H1 (cell line): ENCODE measurements at regions not wholly inside any gene's neighbourhood (a gene's known extent, or its start where the extent isn't known, plus 50 kb on each side); places are given as distances from the start of the nearest gene placed in this dataset.

Experiments used
- CTCF ChIA-PET: fragments of 300-600 bp; sonication (Branson Sonifier 250); formaldehyde crosslinking; loops from one replicate; lab custom pipeline; 2021; ENCODE audit not compliant: partially characterized antibody; lab: Charles Lee
- POLR2A ChIA-PET: fragments of 300-600 bp; sonication (Branson Sonifier 250); formaldehyde crosslinking; loops from one replicate; lab custom pipeline; 2021; ENCODE audit warnings: inconsistent platforms; ENCODE audit not compliant: partially characterized antibody; lab: Charles Lee
- DNase-seq, 2 experiments: peaks; one replicate each; pipeline versions ENCODE4 v3.0.0 to v3.0.0-alpha.2; 2010 to 2022; ENCODE audit warnings: low spot score in 2 of 2, low read depth in 1 of 2, mixed read lengths in 1 of 2
- FAIRE-seq: peaks from 2 replicates; lab custom pipeline; 2011; peaks lifted over from hg19 to GRCh38; lab: Jason Lieb, UNC
- H2AFZ ChIP-seq: 2 replicates; pipeline ENCODE4 v1.8.1; 2012; ENCODE audit warnings: low read length, inconsistent platforms
- H2AK5ac ChIP-seq: 2 replicates; pipeline ENCODE4 v1.6.1; 2013; ENCODE audit warnings: low read depth, low read length
- H2BK120ac ChIP-seq: replicated peaks from 2 replicates; pipeline ENCODE3; 2013; ENCODE audit warnings: low read depth, low read length, inconsistent platforms
- H2BK12ac ChIP-seq: 2 replicates; pipeline ENCODE4 v1.6.1; 2013; ENCODE audit warnings: low read depth, low read length
- H2BK15ac ChIP-seq: 2 replicates; pipeline ENCODE4 v1.6.1; 2013; ENCODE audit warnings: low read length
- H2BK20ac ChIP-seq: 2 replicates; pipeline ENCODE4 v1.6.1; 2013; ENCODE audit warnings: low read length
- H2BK5ac ChIP-seq: 2 replicates; pipeline ENCODE4 v1.6.1; 2013; ENCODE audit warnings: low read depth, low read length
- H3K14ac ChIP-seq: 2 replicates; pipeline ENCODE4 v1.6.1; 2013; ENCODE audit warnings: inconsistent platforms; ENCODE audit not compliant: insufficient read length
- H3K18ac ChIP-seq: 2 replicates; pipeline ENCODE4 v1.6.1; 2013; ENCODE audit warnings: low read length; ENCODE audit errors: extremely low read depth
- H3K23ac ChIP-seq: 2 replicates; pipeline ENCODE4 v1.6.1; 2013; ENCODE audit warnings: inconsistent platforms; ENCODE audit not compliant: insufficient read length
- H3K23me2 ChIP-seq: 2 replicates; pipeline ENCODE4 v1.6.1; 2013; ENCODE audit warnings: low read depth, low read length
- H3K27ac ChIP-seq: 2 replicates; pipeline ENCODE4 v1.6.1; 2011; ENCODE audit warnings: low read depth, low read length, inconsistent platforms
- H3K27me3 ChIP-seq, 4 experiments: replicated peaks in 1 of 4; 1 replicate in 1 of 4; 2 replicates in 3 of 4; pipeline versions ENCODE4 v1.6.1 to v1.8.1; 2011 to 2013; ENCODE audit warnings: low read length in 3 of 4, mild to moderate bottlenecking in 3 of 4, inconsistent platforms in 2 of 4, mixed read lengths in 2 of 4, moderate library complexity in 1 of 4; ENCODE audit not compliant: control insufficient read depth in 3 of 4, insufficient read depth in 3 of 4; ENCODE audit errors: extremely low read depth in 1 of 4
- H3K36me3 ChIP-seq, 4 experiments: 2 replicates each; pipeline versions ENCODE4 v1.6.1 to v1.8.1; 2011 to 2013; ENCODE audit warnings: mild to moderate bottlenecking in 4 of 4, low read length in 3 of 4, moderate library complexity in 2 of 4, control low read depth in 1 of 4, inconsistent platforms in 1 of 4; ENCODE audit not compliant: insufficient read depth in 4 of 4, control insufficient read depth in 2 of 4
- H3K4ac ChIP-seq: replicated peaks from 2 replicates; pipeline ENCODE3; 2013; ENCODE audit warnings: low read length, low read depth, mixed read lengths, inconsistent platforms; ENCODE audit not compliant: insufficient read length
- H3K4me1 ChIP-seq, 4 experiments: replicated peaks in 1 of 4; 1 replicate in 1 of 4; 2 replicates in 3 of 4; pipeline versions ENCODE4 v1.6.1 to v1.8.1; 2011 to 2013; ENCODE audit warnings: low read length in 3 of 4, inconsistent platforms in 2 of 4, mixed read lengths in 1 of 4; ENCODE audit not compliant: insufficient read depth in 4 of 4, control insufficient read depth in 3 of 4
- H3K4me2 ChIP-seq, 2 experiments: 2 replicates each; pipeline versions ENCODE4 v1.6.1 to v1.8.1; 2011 to 2013; ENCODE audit warnings: low read depth in 2 of 2, low read length in 2 of 2, control low read depth in 1 of 2, inconsistent platforms in 1 of 2, mild to moderate bottlenecking in 1 of 2; ENCODE audit not compliant: insufficient read depth in 1 of 2
- H3K4me3 ChIP-seq, 4 experiments: fragments of 200-600, 300-600 bp in 1 of 4; sonication (generic), shearing (Covaris generic), sonication (Bioruptor Twin) in 1 of 4; 2 replicates each; pipeline versions ENCODE4 v1.5.1 to v1.8.1; 2011 to 2016; ENCODE audit warnings: low read length in 4 of 4, low read depth in 3 of 4, control low read depth in 2 of 4, inconsistent platforms in 2 of 4, mild to moderate bottlenecking in 2 of 4, mixed read lengths in 1 of 4, moderate library complexity in 1 of 4; ENCODE audit not compliant: insufficient read depth in 2 of 4; ENCODE audit errors: extremely low read depth in 1 of 4
- H3K56ac ChIP-seq: replicated peaks from 2 replicates; pipeline ENCODE3; 2013; ENCODE audit warnings: low read depth, mild to moderate bottlenecking, mixed read lengths, low read length, inconsistent platforms; ENCODE audit not compliant: insufficient read length
- H3K79me1 ChIP-seq: 2 replicates; pipeline ENCODE4 v1.6.1; 2013; ENCODE audit warnings: low read depth, low read length, control low read depth
- H3K79me2 ChIP-seq, 2 experiments: 2 replicates each; pipeline versions ENCODE4 v1.6.1 to v1.8.1; 2012 to 2013; ENCODE audit warnings: low read length in 2 of 2, mild to moderate bottlenecking in 2 of 2, inconsistent platforms in 1 of 2; ENCODE audit not compliant: insufficient read depth in 2 of 2, control insufficient read depth in 1 of 2
- H3K9ac ChIP-seq, 4 experiments: replicated peaks in 1 of 4; 1 replicate in 1 of 4; 2 replicates in 3 of 4; pipeline versions ENCODE4 v1.6.1 to v1.8.1; 2011 to 2013; ENCODE audit warnings: low read depth in 3 of 4, low read length in 3 of 4, control low read depth in 2 of 4, mild to moderate bottlenecking in 2 of 4, moderate library complexity in 2 of 4, inconsistent platforms in 1 of 4; ENCODE audit errors: extremely low read depth in 1 of 4
- H3K9me3 ChIP-seq, 2 experiments: 2 replicates each; pipeline versions ENCODE4 v1.6.1 to v1.8.1; 2012 to 2013; ENCODE audit warnings: mild to moderate bottlenecking in 2 of 2, moderate library complexity in 2 of 2, control low read depth in 1 of 2, inconsistent platforms in 1 of 2, low read depth in 1 of 2, low read length in 1 of 2, mixed read lengths in 1 of 2; ENCODE audit not compliant: insufficient read depth in 2 of 2
- H4K20me1 ChIP-seq, 2 experiments: replicated peaks in 1 of 2; 2 replicates each; pipeline versions ENCODE3 to v1.8.1; 2011 to 2013; ENCODE audit warnings: inconsistent platforms in 2 of 2, low read length in 2 of 2, mild to moderate bottlenecking in 1 of 2; ENCODE audit not compliant: insufficient read depth in 2 of 2, control insufficient read depth in 1 of 2
- H4K5ac ChIP-seq: 2 replicates; pipeline ENCODE4 v1.6.1; 2013; ENCODE audit warnings: low read length, low read depth, mixed read lengths, inconsistent platforms; ENCODE audit not compliant: insufficient read length
- H4K8ac ChIP-seq: 2 replicates; pipeline ENCODE4 v1.8.0; 2013; ENCODE audit warnings: mild to moderate bottlenecking, moderate library complexity, low read length, inconsistent platforms; ENCODE audit not compliant: insufficient read depth; ENCODE audit errors: extremely low read depth
- H4K91ac ChIP-seq: replicated peaks from 2 replicates; pipeline ENCODE3; 2013; ENCODE audit warnings: low read length, mixed read lengths, inconsistent platforms; ENCODE audit not compliant: insufficient read length
- CBX5 ChIP-seq: fragments of 300-800, 300-1000 bp; sonication (generic); IDR thresholded peaks from 2 replicates; pipeline ENCODE4 v1.7.1; 2016; ENCODE audit warnings: antibody characterized with exemption, low read length, low read depth
- CBX8 ChIP-seq: fragments of 300-800, 300-1000 bp; sonication (generic); IDR thresholded peaks from 2 replicates; pipeline ENCODE4 v1.7.1; 2016; ENCODE audit warnings: low read depth, low read length, borderline replicate concordance
- GTF2F1 ChIP-seq: IDR thresholded peaks from 2 replicates; pipeline ENCODE4 v1.6.1; 2012; ENCODE audit warnings: low read depth, low read length, improper control_type of control experiment, borderline replicate concordance
- JUND ChIP-seq: IDR thresholded peaks from 2 replicates; pipeline ENCODE4 v1.6.1; 2011; ENCODE audit warnings: mild to moderate bottlenecking, improper control_type of control experiment, low read length
- MAX ChIP-seq: IDR thresholded peaks from 2 replicates; pipeline ENCODE4 v1.6.1; 2012; ENCODE audit warnings: inconsistent platforms
- POLR2A ChIP-seq, 2 experiments: IDR thresholded peaks; 1 replicate in 1 of 2; 2 replicates in 1 of 2; pipeline ENCODE4 v1.6.1; 2011; ENCODE audit warnings: low read depth in 2 of 2, low read length in 2 of 2, mild to moderate bottlenecking in 2 of 2; ENCODE audit errors: control extremely low read depth in 1 of 2
- RAD21 ChIP-seq, 2 experiments: IDR thresholded peaks in 1 of 2; conservative IDR thresholded peaks in 1 of 2; 2 replicates each; pipeline ENCODE4 v1.6.1; 2011; ENCODE audit warnings: low read depth in 2 of 2, low read length in 2 of 2, improper control_type of control experiment in 1 of 2, inconsistent platforms in 1 of 2, mild to moderate bottlenecking in 1 of 2, moderate library complexity in 1 of 2
- SAP30 ChIP-seq: fragments of 300-600 bp; sonication (generic); IDR thresholded peaks from 2 replicates; pipeline ENCODE4 v1.7.1; 2012; ENCODE audit warnings: low read length, moderate library complexity, mild to moderate bottlenecking, inconsistent platforms; ENCODE audit not compliant: insufficient read depth, insufficient replicate concordance
- SIRT6 ChIP-seq: IDR thresholded peaks from one replicate; pipeline ENCODE4 v1.7.1; 2012; ENCODE audit warnings: low read length, inconsistent platforms
- SP1 ChIP-seq: IDR thresholded peaks from 2 replicates; pipeline ENCODE4 v1.6.1; 2011; ENCODE audit warnings: low read depth, low read length
- SRF ChIP-seq: IDR thresholded peaks from 2 replicates; pipeline ENCODE4 v1.6.1; 2011; ENCODE audit warnings: mild to moderate bottlenecking, low read depth, low read length, moderate library complexity
- SUZ12 ChIP-seq: fragments of 200-600 bp; sonication (generic); IDR thresholded peaks from 2 replicates; pipeline ENCODE4 v1.6.1; 2012; ENCODE audit warnings: mild to moderate bottlenecking, inconsistent platforms, low read length, moderate library complexity, mixed read lengths
- TBP ChIP-seq: IDR thresholded peaks from 2 replicates; pipeline ENCODE4 v1.6.1; 2011; ENCODE audit warnings: low read depth, low read length, improper control_type of control experiment
- WGBS, 2 experiments: shearing (Covaris generic) in 1 of 2; methylation state at CpG; one replicate each; pipeline versions ENCODE4 v1.1.6 to v1.1.7; 2013 to 2015; ENCODE audit warnings: low lambda C conversion rate in 2 of 2, mixed read lengths in 2 of 2, inconsistent platforms in 1 of 2, low coverage in 1 of 2, missing lambda C conversion rate in 1 of 2; ENCODE audit not compliant: insufficient replicate concordance in 2 of 2, insufficient coverage in 1 of 2, insufficient read length in 1 of 2; ENCODE audit errors: extremely low coverage in 1 of 2, missing lambda C conversion rate in 1 of 2; 5-methylcytosine and 5-hydroxymethylcytosine counted together

GRCh38 chr12:88703790-88704189, 123.5 kb upstream of the KITLG start:
- Histone ChIP-seq H2AFZ (no peak overlapping the region), H2BK20ac (no peak overlapping the region), H3K4me2 (no peak overlapping the region), H2BK12ac (no peak overlapping the region), H2BK120ac (no peak overlapping the region), H3K4me3 (no peak overlapping the region), H3K23me2 (no peaks in the 10 kb centered on the region), H3K79me1 (no peaks in the 10 kb centered on the region), H3K9ac (no peak overlapping the region), H3K36me3 (no peaks in the 10 kb centered on the region), H4K8ac (no peak overlapping the region), H2BK5ac (no peak overlapping the region), H3K4me1 (no peaks in the 10 kb centered on the region), H3K9me3 (0 out of 4 replicates have a peak, but pooled peaks cover 0 to 3% of the 10 kb centered on the region in 2 experiments), H3K23ac (no peak overlapping the region), H2BK15ac (no peak overlapping the region), H4K5ac (no peak overlapping the region), H4K20me1 (no peaks in the 10 kb centered on the region), H3K14ac (no peak overlapping the region), H3K27ac (no peak overlapping the region), H2AK5ac (no peak overlapping the region), H3K27me3 (no peaks in the 10 kb centered on the region), H3K4ac (no peak overlapping the region), H3K56ac (no peak overlapping the region), H3K18ac (no peak overlapping the region), H3K79me2 (no peaks in the 10 kb centered on the region), H4K91ac (no peak overlapping the region)
- ChIA-PET POLR2A (no interaction called here), CTCF (interaction anchor here (0.6 kb wide), 1 partner anchor 19 kb away, joined by 3 read pairs; no protein-coding TSS in a partner anchor)
- DNase-seq (no peak), FAIRE-seq (no peak)
- 93% methylated on average over 3 of the region's 3 CpGs; no CpG with 5 or more reads in 1 of the 2 experiments for WGBS, 2 experiments
- TF ChIP-seq POLR2A (IDR thresholded peaks at IDR 0.05; ENCODE audit: control extremely low read depth in 1 of 2, low read depth in 2 of 2, low read length in 2 of 2) (no peak), TBP (no peak), GTF2F1 (no peak), MAX (no peak), SRF (no peak), SUZ12 (no peak), SIRT6 (no peak), CBX5 (no peak), CBX8 (no peak), JUND (no peak), SP1 (no peak), SAP30 (no peak), RAD21 (IDR thresholded peaks at IDR 0.05 in 1 of 2, conservative IDR thresholded peaks at IDR 0.05 in 1 of 2; ENCODE audit: low read depth in 2 of 2, low read length in 2 of 2) (no peak)
